Ammon's horn (tissue), 1 donor: ENCODE measurements at regions not wholly inside any gene's neighbourhood (a gene's known extent, or its start where the extent isn't known, plus 50 kb on each side); places are given as distances from the start of the nearest gene placed in this dataset.
A peak's percentile ranks its signal among the peaks of the same experiment; 100 is the strongest.

Source experiments
- DNase-seq: peaks from one replicate; pipeline ENCODE4 v3.0.0-alpha.2; 2016; ENCODE audit warnings: low spot score

DNA sequence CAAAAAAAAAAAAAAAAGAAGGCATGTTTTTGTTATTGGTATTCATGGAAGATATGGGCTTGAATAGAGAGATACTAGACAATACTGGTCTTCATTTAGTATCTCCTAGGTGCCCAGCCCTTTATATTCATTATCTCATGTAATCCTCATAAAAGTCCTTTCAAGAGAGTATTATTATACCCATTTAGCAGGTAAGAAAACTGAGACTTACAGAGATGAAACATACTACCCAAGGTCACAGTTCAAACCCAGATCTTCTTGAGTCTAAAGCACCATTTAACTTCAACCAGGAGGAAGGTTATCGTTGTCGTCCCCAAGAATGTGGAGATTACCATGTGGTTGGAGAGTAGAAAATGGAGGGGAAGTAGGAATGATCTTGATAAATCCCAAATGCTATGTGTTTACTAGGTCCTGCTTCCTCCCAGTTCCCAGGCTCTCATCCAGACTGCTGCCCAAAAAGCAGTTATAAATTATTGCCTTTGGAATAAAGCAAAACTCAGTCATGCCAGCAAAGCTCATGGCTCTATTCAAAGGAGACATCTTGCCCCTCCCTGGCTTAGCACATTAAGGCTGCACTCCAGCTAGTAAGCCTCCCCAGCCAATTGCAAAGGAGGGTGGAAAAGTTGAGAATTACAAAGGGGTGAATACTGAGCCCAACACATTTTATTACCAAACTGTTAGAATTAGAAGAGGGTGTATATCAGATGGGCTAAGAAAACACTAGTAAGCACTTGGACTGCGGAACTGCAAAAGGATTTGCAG is 163.9 kb downstream of the PIK3R1 start:
- no peak for DNase-seq

DNA sequence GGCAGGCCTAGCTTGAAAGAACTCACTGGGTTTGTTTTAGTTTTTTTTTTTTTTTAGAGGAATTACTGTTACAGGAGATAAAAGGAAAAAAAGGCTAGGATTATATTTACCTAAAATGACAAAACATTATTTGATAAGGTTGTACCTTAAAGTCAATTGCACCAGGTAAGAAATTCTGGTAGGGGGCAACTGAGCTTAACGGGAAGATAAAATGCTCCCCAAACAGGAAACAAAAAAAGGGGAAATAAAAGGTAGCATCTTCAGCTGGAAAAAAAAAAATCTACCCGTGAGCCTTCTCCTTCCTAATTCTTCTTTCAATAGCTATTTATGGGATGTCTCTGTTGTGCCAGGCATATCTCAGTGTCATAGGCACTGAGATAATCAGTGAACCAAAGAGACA is 164.5 kb downstream of the PIK3R1 start:
- no peak for DNase-seq

DNA sequence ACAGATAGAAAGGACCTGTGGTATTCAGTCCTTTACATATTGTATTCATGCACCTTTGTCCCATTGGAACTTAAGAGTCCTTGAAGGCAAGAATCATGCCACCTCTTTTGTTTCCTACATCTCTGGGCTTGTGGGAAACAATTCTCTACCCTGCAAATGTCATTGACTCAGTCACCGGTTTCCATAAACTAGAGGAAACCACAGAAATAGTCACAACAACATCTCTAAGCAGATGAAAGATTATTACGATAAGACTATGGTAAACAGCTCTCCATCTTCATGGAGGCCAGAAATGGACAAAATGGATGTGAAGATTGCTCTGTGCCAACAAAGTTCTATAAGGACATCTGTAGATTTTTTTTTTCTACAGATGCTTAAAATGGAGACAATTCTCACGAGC is 165.5 kb downstream of the PIK3R1 start:
- no peak for DNase-seq

DNA sequence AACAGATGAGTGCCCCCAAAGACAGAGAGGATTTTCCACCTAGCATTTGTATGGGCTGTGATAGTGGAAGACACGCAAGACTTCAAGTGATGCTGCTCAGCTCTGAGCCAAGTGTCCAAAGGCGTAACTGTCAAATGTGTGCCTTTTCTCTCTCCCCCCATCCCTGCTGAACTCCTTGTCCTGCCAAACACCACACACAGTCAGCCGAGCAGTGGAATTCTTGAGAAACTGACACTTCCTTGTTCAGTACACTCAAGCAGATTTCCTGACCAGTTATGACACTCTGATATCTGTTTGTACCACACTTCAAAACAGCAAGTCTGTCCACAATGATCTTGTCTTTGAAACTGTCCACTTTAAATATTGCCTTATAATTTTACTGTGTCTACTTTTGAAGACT is 166.4 kb downstream of the PIK3R1 start:
- DNase-seq = peak; percentile 17

DNA sequence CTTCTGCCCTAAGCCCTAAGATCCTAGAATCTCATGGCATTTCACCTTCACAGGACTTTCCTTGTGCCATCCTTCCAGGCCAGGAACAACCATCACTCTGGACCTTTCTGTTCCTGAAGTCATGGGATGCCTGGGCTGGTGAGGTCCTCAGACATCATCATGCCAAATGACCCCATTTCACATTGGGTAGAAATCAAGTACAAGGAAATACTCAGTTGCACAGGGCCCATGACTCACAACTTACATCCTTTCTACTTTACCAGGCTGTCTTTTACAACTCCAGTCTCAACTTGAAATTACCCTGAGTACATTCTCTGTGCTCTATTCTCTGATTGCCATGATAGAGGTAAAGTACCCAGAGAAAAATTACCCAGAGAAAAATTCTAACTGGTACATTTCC is 167.1 kb downstream of the PIK3R1 start:
- no peak for DNase-seq

DNA sequence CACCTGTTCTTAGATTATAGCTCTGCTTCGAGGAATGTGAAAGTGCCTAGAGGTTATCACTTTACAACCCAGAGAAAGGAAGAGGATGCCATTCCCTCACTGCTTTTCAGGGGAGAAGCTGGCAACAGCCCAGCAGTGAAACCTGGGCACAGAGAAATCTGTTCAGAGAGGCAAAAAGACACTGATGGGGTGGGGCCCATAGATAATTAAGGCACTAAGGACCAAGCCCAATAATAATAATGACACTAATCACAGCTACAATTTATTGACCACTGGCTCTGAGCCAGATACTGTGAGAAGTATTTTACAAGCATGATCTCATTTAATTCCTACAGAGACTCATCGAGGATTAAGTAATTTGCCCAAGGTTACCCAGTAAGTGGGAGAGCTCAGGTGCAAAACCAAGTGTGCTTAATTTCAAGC is 168.3 kb downstream of the PIK3R1 start:
- DNase-seq = no peak

DNA sequence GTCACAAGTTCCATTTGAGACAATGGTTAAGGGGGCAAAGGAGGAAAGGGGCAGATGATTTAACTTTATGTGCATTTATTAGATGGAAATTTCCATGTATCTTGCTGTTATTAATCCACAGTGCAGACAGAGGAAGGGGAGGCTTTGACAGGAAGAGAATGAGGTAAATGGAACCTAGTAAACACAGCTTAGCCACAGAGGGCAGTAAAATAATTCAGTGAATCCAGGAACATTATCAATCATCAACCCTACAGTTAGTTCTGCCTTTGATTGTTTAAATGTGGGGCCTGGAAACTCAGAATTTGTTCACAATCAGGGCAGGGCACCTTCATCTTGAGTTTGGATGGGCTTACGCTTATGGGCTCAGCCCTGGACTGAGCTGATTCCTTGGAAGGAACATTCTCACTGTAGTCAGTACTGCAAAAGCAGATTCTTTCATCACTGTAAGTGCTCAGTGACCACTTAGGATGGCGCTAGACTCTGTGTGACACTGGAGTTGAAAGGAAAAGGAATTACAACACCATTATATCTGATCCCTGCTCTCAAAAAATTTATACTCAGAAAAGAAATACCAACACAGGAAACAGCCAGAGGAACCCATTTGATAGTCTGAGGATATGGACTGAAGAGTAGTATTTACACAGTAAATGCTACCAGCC is 169.5 kb downstream of the PIK3R1 start:
- no peak for DNase-seq

DNA sequence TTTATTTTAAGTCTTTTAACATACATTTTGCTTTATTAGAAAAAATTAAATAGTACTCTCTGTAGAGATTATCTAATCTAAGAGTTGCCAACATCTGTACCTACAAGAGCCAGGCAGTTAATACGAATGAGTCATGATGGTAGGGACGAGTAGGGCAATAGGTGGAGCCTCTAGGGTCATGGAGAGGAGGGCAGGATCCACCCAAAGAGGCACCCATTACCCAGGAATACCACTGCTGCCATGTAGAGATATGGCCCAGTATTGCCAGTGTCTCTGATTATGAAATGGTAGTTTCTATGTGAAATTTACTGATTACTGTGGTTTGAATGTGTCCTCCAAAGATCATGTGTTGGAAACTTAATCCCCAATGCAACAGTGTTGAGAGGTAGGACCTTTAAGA is 170.4 kb downstream of the PIK3R1 start:
- DNase-seq = no peak

DNA sequence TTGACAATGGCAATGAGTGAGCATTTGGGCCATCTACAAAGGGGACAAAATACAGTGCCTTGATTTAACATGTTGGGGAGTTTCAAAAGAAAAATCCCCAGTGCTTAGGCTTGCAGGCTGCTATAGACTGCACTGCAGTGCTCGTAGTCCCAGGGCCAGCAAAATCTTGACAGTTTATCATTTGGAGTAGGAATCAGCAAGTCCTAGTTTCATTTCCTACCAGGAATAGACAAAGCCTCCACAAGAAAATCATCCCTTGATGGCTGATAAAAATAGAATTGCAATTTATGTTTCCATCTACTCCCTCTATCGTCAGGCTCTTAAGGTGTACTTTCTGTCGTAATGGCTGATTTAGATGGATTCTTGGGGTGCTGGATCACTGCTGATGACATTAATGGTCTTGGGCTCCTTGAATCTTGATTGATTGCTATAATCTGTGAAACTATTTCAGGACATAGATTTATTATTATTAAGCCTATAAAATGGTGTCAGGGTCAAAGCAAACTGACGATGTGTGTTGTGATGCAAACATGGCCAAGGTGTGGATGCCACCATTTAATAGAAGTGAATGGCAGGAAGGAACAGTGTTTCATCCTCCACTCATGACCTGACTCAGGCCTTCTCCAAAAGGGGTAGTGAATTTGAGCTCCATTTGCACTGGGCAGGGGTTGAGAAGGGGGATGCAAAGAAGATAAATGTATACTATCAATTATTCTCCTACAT is 171.7 kb downstream of the PIK3R1 start:
- no peak for DNase-seq

DNA sequence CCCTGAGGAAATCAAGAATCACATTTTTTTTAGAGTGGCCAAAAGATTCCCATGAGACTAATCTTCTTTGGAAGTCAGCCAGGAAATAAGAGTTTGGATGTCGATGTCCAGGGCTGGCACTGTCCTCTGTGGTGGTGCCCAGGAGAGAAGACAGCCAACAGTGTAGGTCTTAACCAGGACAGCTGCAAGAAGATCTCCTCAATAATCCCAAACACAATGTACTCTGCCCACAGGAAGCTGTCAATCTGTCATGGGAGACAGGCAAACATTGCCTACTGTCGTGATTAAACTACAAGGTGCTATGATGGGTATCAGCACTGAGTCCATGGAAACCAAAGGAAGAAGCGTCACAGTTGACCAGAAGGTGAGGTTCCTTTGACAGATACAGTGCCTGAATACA is 174.1 kb downstream of the PIK3R1 start:
- DNase-seq = no peak

DNA sequence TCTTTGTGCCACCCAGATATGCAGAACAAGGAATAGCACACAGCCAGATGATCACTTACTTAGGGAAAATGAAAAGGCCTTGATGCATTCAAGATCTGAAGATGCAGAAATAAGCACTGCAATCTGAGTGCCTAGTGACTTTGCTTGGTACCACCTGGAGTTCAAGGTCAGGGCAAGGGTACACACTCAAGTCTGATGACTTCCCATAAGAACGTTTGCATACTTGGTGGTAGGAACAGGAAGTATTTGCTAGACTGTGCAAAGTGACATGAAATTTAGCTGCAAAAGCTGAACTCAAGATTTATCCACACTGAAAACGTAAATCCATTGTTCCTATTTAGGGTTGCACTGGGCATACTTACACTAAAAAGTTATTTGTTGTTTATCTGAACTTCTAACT is 177.1 kb downstream of the PIK3R1 start:
- no peak for DNase-seq

DNA sequence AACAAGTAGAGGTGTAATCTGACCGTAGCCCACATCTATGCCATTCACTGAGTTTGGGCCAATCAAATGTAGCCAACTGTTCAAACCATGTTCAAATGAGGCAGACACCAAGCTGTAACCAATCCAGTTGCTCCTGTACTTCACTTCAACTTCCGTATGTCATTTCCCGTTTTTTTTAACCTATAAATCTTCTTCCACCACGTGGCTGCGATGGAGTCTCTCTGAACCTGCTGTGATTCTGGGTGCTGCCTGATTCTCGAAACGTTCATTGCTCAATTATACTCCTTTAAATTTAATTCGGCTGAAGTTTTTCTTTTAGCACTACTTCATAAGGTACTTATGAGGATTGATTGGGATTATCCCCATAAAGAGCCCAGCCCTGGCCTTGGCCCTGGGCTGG is 179.7 kb downstream of the PIK3R1 start:
- DNase-seq = no peak

DNA sequence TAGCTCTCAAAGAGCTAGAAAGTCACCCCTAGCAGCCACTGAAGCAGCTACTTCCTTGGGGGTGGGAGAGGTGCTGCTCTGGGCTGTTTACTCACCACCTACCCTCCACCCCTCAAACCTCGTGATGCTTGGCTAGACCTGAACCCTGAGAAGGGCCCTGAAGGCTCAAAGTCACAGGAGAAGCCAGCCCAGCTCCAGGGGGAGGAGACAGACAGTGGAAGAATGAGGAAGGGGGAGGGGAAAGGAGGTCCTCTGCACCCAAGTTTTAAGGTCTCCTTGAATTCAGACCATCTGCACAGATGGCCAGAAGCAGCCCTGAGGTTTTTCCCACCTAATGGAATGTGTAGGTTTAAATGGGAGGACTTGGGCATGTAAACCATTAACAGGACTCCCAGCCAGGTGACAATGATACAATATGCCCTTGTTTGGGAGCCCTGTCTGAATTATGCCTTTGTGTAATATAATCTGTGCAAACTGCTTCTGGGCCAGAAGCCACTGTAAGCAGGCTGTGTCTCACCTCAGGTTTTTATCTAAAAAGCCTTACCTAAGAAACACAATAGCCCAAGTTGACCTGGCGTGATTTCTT is 180.5 kb downstream of the PIK3R1 start:
- DNase-seq = no peak

DNA sequence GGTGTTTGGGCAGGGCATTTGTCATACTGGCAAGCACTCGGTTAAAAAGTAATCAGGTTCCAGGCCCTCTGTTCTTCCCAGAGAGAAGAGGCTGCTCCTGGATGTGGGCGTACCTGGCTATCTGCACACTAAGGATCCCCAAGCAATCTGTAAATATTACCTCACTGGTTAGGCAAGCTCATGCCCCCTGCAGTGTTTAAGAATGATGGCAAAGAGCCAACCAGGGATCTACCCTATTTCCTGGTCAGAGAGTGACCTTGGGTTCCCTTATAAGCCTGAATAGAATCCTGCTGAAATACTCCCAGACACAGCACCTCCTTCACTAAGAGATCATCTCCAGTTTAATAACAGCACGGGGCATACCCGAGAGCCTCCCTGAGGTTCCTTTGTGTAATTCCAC is 181.2 kb downstream of the PIK3R1 start:
- DNase-seq = no peak

DNA sequence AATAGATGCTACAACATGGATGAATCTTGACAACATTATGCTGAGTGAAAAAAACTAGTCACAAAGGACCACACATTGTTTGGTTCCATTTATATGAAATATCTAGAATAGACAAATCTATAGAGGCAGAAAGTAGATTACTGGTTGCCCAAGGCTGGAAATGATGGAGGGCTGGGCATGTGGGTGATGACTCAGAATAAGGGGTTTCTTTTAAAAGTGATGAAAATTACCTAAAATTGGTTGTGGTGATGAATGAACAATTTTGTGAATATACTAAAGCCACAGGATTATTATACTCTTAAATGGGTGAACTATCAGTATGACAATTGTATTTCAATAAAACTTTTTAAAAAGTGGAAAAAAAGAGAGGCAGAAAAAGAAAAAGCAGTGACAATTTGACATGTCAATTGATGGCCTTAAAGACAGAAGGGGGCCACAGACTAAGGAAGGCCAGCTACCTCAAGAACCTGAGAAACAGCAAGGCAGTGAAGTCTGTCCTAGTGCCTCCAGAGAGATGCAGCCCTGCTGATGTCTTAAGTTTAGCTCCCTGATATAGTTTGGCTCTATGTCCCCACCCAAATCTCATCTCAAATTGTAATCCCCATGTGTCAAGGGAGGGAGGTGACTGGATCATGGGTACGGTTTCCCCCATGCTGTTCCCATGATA is 182.7 kb downstream of the PIK3R1 start:
- DNase-seq = no peak

DNA sequence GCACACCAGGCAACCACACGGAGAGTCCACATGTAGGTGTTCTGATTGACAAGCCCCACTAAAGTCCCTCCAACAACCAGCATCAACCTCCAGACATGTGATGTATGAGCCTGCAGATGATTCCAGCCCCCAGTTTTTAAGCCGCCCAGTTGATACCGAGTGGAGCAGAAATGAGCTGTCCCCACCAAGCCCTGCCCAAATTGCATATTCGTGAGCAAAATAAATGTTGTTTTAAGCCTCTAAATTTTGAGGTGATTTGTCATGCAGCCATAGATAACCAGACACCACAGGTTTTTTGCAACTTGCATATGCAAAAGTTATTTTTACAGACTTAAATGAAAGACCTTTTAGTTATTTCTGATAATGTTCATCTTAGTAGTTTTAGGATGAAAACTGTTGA is 187.7 kb downstream of the PIK3R1 start:
- DNase-seq = no peak

DNA sequence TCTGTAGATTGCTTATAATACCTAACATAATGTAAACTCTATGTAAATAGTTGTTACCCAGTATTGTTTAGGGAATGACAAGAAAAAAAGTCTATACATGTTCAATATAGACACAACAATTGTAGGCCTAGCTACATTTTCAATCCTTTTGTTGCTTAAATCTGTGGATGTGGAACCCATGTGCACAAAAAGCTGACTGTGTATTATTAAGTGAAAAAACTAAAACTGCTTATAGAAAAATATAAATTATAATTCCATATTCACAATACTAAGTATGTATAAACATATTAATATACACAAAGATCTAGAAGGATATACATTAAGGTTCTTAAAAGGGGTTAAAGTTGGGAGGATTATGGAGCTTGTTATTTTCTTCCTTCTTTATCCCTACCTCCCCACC is 188.7 kb downstream of the PIK3R1 start:
- DNase-seq = no peak

DNA sequence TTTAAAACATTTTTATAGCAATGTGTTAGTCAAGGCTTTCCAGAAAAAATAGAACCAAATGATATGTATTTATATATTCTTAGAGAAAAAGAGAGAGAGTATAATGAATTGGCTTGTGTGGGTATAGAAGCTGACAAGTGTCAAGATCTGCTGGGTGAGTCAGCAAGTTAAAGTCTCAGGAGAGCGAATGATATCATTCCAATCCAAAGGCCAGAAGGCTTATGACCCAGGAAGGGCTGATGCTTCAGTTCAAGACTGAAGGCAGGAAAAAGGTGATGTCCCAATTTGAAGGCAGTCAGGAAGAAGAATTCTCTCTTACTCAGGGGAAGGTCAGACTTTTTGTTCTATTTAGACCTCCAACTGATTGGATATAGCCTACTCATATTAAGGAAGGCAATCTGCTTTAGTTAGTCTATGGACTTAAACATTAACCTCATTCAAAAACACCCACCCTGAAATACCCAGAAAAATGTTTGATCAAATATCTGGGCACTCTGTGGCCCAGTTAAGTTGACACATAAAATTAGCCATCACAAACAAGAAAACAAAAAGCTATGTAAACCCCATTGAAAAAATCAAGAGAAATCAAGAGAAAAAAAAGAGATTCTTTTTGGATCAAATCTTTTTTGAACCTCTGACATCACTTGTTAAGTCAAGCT is 189.6 kb downstream of the PIK3R1 start:
- no peak for DNase-seq

DNA sequence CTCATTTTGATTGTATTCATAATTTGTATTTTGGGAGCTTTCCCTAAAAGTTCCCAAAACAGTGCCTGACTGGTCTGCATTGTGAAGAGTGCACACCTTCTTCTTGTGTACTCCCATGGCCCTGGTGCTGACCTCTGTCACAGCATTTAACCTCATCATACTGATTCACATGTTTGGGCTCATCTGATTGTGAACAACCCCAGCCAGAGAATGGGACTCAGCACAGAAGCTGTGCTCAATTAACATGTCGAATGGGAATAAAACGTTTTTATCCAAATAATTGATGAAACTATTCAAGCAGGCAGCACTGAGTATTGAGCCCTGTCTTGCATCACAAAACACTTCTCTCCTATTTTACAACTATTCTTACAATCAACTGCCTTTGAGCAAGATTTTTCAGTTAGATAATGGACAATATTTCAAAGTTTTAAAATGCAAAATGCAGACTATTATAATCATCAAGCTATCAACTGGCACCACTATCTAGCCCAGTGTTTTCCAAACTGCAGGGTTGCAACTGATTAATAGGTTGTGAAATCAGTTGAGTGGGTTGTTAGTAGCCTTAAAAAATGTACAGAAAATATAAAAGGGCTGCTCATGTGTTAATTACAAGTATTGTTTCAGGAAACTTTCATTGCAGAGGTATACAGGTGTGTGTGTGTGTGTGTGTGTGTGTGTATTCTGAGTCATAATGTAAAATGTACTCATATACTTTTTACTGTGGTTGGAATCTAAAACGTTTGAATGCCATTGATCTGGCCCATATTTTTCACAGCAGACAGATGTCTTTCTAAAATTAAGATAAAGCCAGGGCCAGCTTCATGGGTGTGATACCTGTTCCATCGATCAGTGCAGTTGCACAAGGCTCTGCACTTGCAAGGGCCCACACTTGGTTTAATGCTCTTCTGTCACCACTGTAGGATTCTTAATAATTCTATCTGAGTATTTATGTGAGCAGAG is 190.5 kb downstream of the PIK3R1 start:
- no peak for DNase-seq

DNA sequence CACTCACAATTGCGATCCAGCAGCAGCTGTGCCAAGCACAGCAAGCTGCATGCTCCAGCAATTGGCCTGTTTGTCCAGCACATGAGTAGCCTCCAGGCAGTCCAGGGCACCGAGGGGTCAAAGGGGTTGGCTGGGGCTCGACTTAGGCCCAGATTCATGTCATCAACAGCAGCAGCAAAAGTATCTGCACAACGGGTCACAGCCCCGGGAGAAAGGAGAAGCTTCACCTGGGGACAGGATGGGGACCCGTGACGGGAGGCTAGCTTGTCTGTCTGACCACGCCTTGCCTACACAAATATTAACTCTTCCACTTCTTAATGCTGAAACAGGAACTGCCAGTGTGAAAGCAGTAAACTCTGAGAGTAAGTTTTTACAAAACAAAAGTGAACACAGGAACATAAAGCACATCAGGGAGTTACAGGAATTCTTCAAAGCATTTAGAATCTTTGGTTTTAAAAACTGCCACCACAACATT is 191.2 kb downstream of the PIK3R1 start:
- peak; percentile 8 for DNase-seq
